Natural killer cell (primary cell): ENCODE measurements at regions not wholly inside any gene's neighbourhood (a gene's known extent, or its start where the extent isn't known, plus 50 kb on each side); places are given as distances from the start of the nearest gene placed in this dataset.

Source experiments
- ATAC-seq, 3 donors: fragments of 150-1000 bp in 2 of 3; fragments of 200-7000 bp in 1 of 3; cut with Tn5 transposase; 1 replicate in 1 of 3; 2 replicates in 2 of 3; pipeline ENCODE4 v1.10.0; 2021; ENCODE audit warnings: mild to moderate bottlenecking in 2 of 3, moderate library complexity in 2 of 3
- DNase-seq, 2 donors: peaks; one replicate each; pipeline versions ENCODE4 v3.0.0 to v3.0.0-alpha.2; 2013 to 2021; ENCODE audit warnings: mixed read lengths in 1 of 2
- H3K27ac ChIP-seq: one replicate; pipeline ENCODE4 v1.5.1; 2013; ENCODE audit warnings: mild to moderate bottlenecking, low read length
- H3K27me3 ChIP-seq: one replicate; pipeline ENCODE4 v1.6.1; 2013; ENCODE audit warnings: low read length; ENCODE audit not compliant: control insufficient read depth, insufficient read depth
- H3K36me3 ChIP-seq: one replicate; pipeline ENCODE4 v1.6.1; 2013; ENCODE audit warnings: low read length; ENCODE audit not compliant: control insufficient read depth, insufficient read depth
- H3K4me1 ChIP-seq: one replicate; pipeline ENCODE4 v1.6.1; 2013; ENCODE audit warnings: low read length; ENCODE audit not compliant: control insufficient read depth, insufficient read depth
- H3K4me3 ChIP-seq: one replicate; pipeline ENCODE4 v1.5.1; 2013; ENCODE audit warnings: low read length
- H3K9me3 ChIP-seq: one replicate; pipeline ENCODE4 v1.6.1; 2013; ENCODE audit warnings: low read length; ENCODE audit not compliant: control insufficient read depth, insufficient read depth
- H3K27ac Mint-ChIP-seq, 2 donors: one replicate each; pipeline ENCODE4 v1.8.0; 2022; ENCODE audit warnings: mild to moderate bottlenecking in 2 of 2, mixed read lengths in 2 of 2, moderate library complexity in 1 of 2
- H3K27me3 Mint-ChIP-seq, 2 donors: one replicate each; pipeline ENCODE4 v1.8.0; 2022; ENCODE audit warnings: low read depth in 2 of 2, mixed read lengths in 2 of 2
- H3K36me3 Mint-ChIP-seq: one replicate; pipeline ENCODE4 v1.8.0; 2022; ENCODE audit warnings: mixed read lengths
- H3K4me1 Mint-ChIP-seq, 2 donors: one replicate each; pipeline ENCODE4 v1.8.0; 2022; ENCODE audit warnings: mixed read lengths in 2 of 2
- H3K4me3 Mint-ChIP-seq: one replicate; pipeline ENCODE4 v1.8.0; 2022; ENCODE audit warnings: mild to moderate bottlenecking, moderate library complexity, mixed read lengths
- H3K9me3 Mint-ChIP-seq, 2 donors: one replicate each; pipeline ENCODE4 v1.8.0; 2022; ENCODE audit warnings: mixed read lengths in 2 of 2
- CTCF ChIP-seq: fragments of 200-600 bp; IDR thresholded peaks from one replicate; pipeline ENCODE4 v1.8.0; 2022; ENCODE audit warnings: antibody characterized with exemption
- WGBS: methylation state at CpG from one replicate; pipeline ENCODE4 v1.1.7; 2013; ENCODE audit warnings: missing lambda C conversion rate; ENCODE audit not compliant: insufficient coverage; 5-methylcytosine and 5-hydroxymethylcytosine counted together
- intact Hi-C: fragments of 100-400 bp; cut with micrococcal nuclease; formaldehyde crosslinking; loops from one replicate; pipeline ENCODE4 v1.14.2; 2022

GRCh38 chr13:72638059-72638815 is 89.2 kb downstream of the MZT1 start:
- no peak for DNase-seq
- 88% methylated on average over 3 of the region's 7 CpGs for WGBS
- no peak overlapping the region for H3K4me3 ChIP-seq
- H3K36me3 ChIP-seq, result no peaks in the 10 kb centered on the region
- H3K4me1 ChIP-seq, result no peaks in the 10 kb centered on the region
- Mint-ChIP-seq H3K4me1 (no peaks in the 10 kb centered on the region), H3K27ac (no peak overlapping the region), H3K36me3 (no peaks in the 10 kb centered on the region), H3K4me3 (no peak overlapping the region), H3K9me3 (no peaks in the 10 kb centered on the region), H3K27me3 (peaks cover 2 to 7% of the 10 kb centered on the region in 2 donors)
- H3K27ac ChIP-seq, result no peak overlapping the region
- no peaks in the 10 kb centered on the region for H3K9me3 ChIP-seq
- ATAC-seq, result no peak
- TF ChIP-seq CTCF, result no peak
- H3K27me3 ChIP-seq, result no peaks in the 10 kb centered on the region
- intact Hi-C loops, result no loop called here

GRCh38 chr13:72637561-72637960 is 89.9 kb downstream of the MZT1 start:
- H3K36me3 Mint-ChIP-seq, result no peaks in the 10 kb centered on the region
- H3K9me3 ChIP-seq, result no peaks in the 10 kb centered on the region
- H3K9me3 Mint-ChIP-seq, result no peaks in the 10 kb centered on the region
- H3K4me1 ChIP-seq, result no peaks in the 10 kb centered on the region
- H3K27ac Mint-ChIP-seq, result no peak overlapping the region
- 97% methylated on average over 4 of the region's 4 CpGs for WGBS
- no peak for DNase-seq
- H3K4me3 Mint-ChIP-seq, result no peak overlapping the region
- no peaks in the 10 kb centered on the region for H3K4me1 Mint-ChIP-seq
- no peak for TF ChIP-seq CTCF
- intact Hi-C loops, result no loop called here
- H3K4me3 ChIP-seq, result no peak overlapping the region
- no peak for ATAC-seq
- H3K27me3 Mint-ChIP-seq, result peaks cover 2 to 7% of the 10 kb centered on the region in 2 donors
- H3K27ac ChIP-seq, result no peak overlapping the region
- no peaks in the 10 kb centered on the region for H3K27me3 ChIP-seq
- no peaks in the 10 kb centered on the region for H3K36me3 ChIP-seq

GRCh38 chr13:72634859-72635258 is 92.6 kb downstream of the MZT1 start:
- TF ChIP-seq CTCF, result no peak
- Mint-ChIP-seq H3K4me1 (no peaks in the 10 kb centered on the region), H3K27ac (no peak overlapping the region), H3K4me3 (no peak overlapping the region), H3K27me3 (peaks cover 0 to 7% of the 10 kb centered on the region in 2 donors), H3K36me3 (no peaks in the 10 kb centered on the region), H3K9me3 (no peaks in the 10 kb centered on the region)
- Histone ChIP-seq H3K27me3 (no peaks in the 10 kb centered on the region), H3K36me3 (no peaks in the 10 kb centered on the region), H3K9me3 (no peaks in the 10 kb centered on the region), H3K4me1 (no peaks in the 10 kb centered on the region), H3K27ac (no peak overlapping the region), H3K4me3 (no peak overlapping the region)
- ATAC-seq, result no peak
- 73% methylated on average over 1 of the region's 1 CpG for WGBS
- no peak for DNase-seq
- intact Hi-C loops, result no loop called here

- TF ChIP-seq CTCF, result no peak
- DNase-seq (no peak), ATAC-seq (no peak)
- no peak overlapping the region for H3K27ac Mint-ChIP-seq
- peaks cover 2 to 4% of the 10 kb centered on the region in 2 donors for H3K9me3 Mint-ChIP-seq
- Histone ChIP-seq H3K27me3 (no peaks in the 10 kb centered on the region), H3K9me3 (no peaks in the 10 kb centered on the region), H3K36me3 (no peaks in the 10 kb centered on the region), H3K27ac (no peak overlapping the region), H3K4me1 (no peaks in the 10 kb centered on the region), H3K4me3 (no peak overlapping the region)
- H3K36me3 Mint-ChIP-seq, result no peaks in the 10 kb centered on the region
- H3K27me3 Mint-ChIP-seq, result no peaks in the 10 kb centered on the region
- no peaks in the 10 kb centered on the region for H3K4me1 Mint-ChIP-seq
- H3K4me3 Mint-ChIP-seq, result no peak overlapping the region
- WGBS, result 88% methylated on average over 2 of the region's 2 CpGs
- intact Hi-C loops, result no loop called here
Observed at GRCh38 chr13:72622546-72622945, 104.9 kb downstream of the MZT1 start.
